ENCODE measurements at regions not wholly inside any gene's neighbourhood (a gene's known extent, or its start where the extent isn't known, plus 50 kb on each side); places are given as distances from the start of the nearest gene placed in this dataset.

- Histone ChIP-seq H3K9me3 (ENCODE audit: control insufficient read depth, insufficient read depth, low read depth, low read length) (no peaks in the 10 kb centered on the region), H3K36me3 (ENCODE audit: control insufficient read depth, insufficient read depth, low read length) (no peaks in the 10 kb centered on the region), H3K4me1 (ENCODE audit: control insufficient read depth, insufficient read depth, low read length) (no peaks in the 10 kb centered on the region), H3K27ac (ENCODE audit: low read length) (no peak overlapping the region), H3K4me3 (ENCODE audit: low read depth in 2 of 2, low read length in 2 of 2) (no peak overlapping the region), H3K27me3 (ENCODE audit: control insufficient read depth, insufficient read depth, low read length) (no peaks in the 10 kb centered on the region)
- TF ChIP-seq SIN3A (IDR thresholded peaks at IDR 0.05; ENCODE audit: borderline replicate concordance, insufficient read depth, low read depth, low read length) (no peak), REST (IDR thresholded peaks at IDR 0.05; ENCODE audit: insufficient read depth in 1 of 2, low read depth in 2 of 2, low read length in 1 of 2) (no peak), CTCF (IDR thresholded peaks at IDR 0.05) (no peak), TCF7L2 (IDR thresholded peaks at IDR 0.05; ENCODE audit: low read depth, low read length) (no peak), POLR2AphosphoS5 (IDR thresholded peaks at IDR 0.05; ENCODE audit: low read depth, low read length) (no peak)
- ChIA-PET POLR2A (no interaction called here), CTCF (no interaction called here)
- intact Hi-C loops (cut with micrococcal nuclease; ENCODE audit: unreplicated experiment) (no loop called here), in situ Hi-C loops (cut with HindIII; ENCODE audit: low pct_unique_long_range_greater_than_20kb, low sequenced_read_pairs) (no loop called here)
- ATAC-seq (no peak), DNase-seq (ENCODE audit: low read depth, low spot score) (no peak)
- BruUV-seq (replicated peaks), result no TSS peak
These were observed 377.8 kb upstream of the SLC14A2 start for GRCh38 chr18:45237343-45238098.

- no peaks in the 10 kb centered on the region for H3K9me3 ChIP-seq (ENCODE audit: control insufficient read depth, insufficient read depth, low read depth, low read length)
- POLR2A ChIA-PET, result no interaction called here
- no peak for TF ChIP-seq CTCF (IDR thresholded peaks at IDR 0.05)
- TF ChIP-seq REST (IDR thresholded peaks at IDR 0.05; ENCODE audit: insufficient read depth in 1 of 2, low read depth in 2 of 2, low read length in 1 of 2), result no peak
- no peak for TF ChIP-seq TCF7L2 (IDR thresholded peaks at IDR 0.05; ENCODE audit: low read depth, low read length)
- TF ChIP-seq SIN3A (IDR thresholded peaks at IDR 0.05; ENCODE audit: borderline replicate concordance, insufficient read depth, low read depth, low read length), result no peak
- no peak for TF ChIP-seq POLR2AphosphoS5 (IDR thresholded peaks at IDR 0.05; ENCODE audit: low read depth, low read length)
- CTCF ChIA-PET, result no interaction called here
- intact Hi-C loops (cut with micrococcal nuclease; ENCODE audit: unreplicated experiment), result no loop called here
- no peaks in the 10 kb centered on the region for H3K4me1 ChIP-seq (ENCODE audit: control insufficient read depth, insufficient read depth, low read length)
- H3K36me3 ChIP-seq (ENCODE audit: control insufficient read depth, insufficient read depth, low read length), result no peaks in the 10 kb centered on the region
- no peak overlapping the region for H3K4me3 ChIP-seq (ENCODE audit: low read depth in 2 of 2, low read length in 2 of 2)
- in situ Hi-C loops (cut with HindIII; ENCODE audit: low pct_unique_long_range_greater_than_20kb, low sequenced_read_pairs), result no loop called here
- H3K27me3 ChIP-seq (ENCODE audit: control insufficient read depth, insufficient read depth, low read length), result no peaks in the 10 kb centered on the region
- no peak for ATAC-seq
- no peak overlapping the region for H3K27ac ChIP-seq (ENCODE audit: low read length)
- BruUV-seq (replicated peaks), result no TSS peak
- no peak for DNase-seq (ENCODE audit: low read depth, low spot score)
These were observed 374.0 kb upstream of the SLC14A2 start for GRCh38 chr18:45241271-45241670.

Data from Panc1 (cell line).